HG02588 (cell line): ENCODE measurements at regions not wholly inside any gene's neighbourhood (a gene's known extent, or its start where the extent isn't known, plus 50 kb on each side); places are given as distances from the start of the nearest gene placed in this dataset.

Source experiments
- ATAC-seq: cut with Tn5 transposase; IDR thresholded peaks from one replicate; pipeline ENCODE4 v1.9.1; 2021; ENCODE audit warnings: mild to moderate bottlenecking, moderate library complexity; ENCODE audit not compliant: unreplicated experiment

DNA sequence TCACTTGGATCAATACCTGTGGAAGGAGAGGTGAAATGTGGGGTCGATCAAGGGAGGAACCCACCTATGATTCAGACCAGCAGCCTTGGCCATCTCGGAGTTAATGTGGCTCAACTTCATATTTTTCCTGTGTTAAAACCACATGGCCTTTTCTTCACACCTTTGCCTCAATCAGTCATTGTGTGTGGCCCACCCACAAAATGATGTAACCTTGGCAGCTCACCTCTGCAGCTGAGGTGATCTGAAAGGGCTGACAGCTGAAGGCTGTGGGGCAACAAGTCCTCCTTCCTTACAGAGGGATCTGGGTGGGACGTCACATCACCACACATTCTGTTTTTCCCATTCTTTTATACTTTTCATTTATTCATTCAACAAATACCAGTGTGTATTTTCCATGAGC, 357.1 kb upstream of the HSF2 start:
- ATAC-seq = no peak

GRCh38 chr6:122042960-122043735, 356.3 kb upstream of the HSF2 start:
- no peak for ATAC-seq

GRCh38 chr6:122048570-122048969, 350.9 kb upstream of the HSF2 start:
- no peak for ATAC-seq

DNA sequence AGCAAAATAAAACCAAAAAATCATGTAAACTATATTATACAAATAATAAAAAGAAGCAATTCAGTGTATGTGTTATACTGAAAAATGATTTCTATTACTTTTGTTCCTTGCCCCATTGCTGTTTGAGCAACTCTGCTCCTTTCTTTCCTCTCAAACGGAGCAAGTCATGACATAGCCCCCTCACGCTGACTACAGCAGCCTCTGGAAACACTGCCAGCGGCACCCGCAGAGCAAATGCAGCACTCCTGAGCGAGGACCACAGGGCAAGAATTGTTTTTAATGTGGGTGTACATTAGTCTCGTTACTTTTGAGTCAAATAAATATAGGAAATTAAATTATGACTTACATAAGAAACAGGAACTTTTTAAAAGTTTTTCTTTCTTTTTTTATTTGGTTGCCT, 350.1 kb upstream of the HSF2 start:
- ATAC-seq = no peak

DNA sequence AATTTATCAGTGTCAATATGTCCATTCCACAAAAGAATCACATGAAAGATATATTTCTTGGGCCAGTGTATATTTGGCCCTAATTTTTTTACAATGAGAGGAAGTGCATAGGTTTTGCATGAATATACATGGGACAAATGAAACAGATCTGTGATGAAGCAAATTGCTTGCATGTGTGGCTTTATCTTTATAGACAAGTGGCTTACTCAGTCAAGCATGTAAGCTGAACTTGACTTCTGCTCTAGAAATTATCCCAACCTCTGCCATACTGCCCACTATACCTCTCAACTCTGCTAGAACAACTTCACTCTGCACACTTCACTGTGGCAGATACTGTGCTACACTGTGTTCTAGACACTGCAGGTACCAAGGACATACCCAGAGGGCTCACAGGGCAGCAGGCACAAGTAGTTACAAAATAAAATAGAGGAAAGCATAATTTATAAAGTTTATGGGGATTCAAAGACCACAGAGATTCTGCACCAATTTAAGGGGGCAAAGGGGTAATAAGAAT, 349.2 kb upstream of the HSF2 start:
- ATAC-seq = no peak

DNA sequence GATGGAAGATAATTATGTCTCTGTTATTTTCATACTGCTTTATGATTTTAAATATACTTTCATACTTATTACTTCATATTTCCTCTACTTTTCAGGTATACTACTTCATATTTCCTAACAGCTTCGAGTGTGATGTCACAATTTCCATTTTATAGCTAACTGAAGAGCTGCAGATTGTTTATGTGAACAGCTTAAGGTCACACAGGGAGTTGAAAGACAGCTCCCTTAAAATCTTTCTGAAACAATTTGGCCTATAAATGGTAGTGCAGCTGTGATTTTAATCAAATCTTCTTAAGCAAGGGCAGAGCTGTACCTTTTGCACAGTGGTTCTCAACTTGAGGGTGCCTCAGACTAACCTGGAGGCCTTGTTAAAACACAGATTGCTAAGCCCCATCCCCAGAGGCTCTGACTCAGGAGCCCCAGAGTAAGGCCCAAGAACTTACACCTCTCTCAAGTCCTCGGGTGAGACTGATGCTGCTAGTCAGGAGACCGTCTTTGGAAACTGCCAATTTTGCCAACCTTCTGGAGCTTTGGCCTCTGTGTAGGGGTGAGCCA, 347.0 kb upstream of the HSF2 start:
- no peak for ATAC-seq

DNA sequence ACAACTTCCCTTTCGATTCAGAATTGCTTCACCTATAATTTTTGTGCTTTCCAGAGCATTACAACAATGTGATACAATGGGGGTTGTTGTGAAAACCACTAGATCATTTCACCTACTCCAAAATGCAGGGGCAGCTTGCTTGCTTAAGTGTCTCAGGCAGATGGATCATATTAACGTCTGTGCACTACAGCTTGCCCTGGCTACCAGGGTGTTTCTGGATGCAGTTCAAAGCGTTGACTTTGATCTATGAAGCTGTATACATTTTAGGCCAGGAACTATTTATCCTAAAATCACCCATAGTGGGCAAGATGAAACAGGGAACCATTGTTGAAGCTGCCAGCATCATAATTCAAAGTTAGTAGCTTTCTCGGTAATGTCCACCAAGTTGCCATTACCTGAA, 339.5 kb upstream of the HSF2 start:
- no peak for ATAC-seq

DNA sequence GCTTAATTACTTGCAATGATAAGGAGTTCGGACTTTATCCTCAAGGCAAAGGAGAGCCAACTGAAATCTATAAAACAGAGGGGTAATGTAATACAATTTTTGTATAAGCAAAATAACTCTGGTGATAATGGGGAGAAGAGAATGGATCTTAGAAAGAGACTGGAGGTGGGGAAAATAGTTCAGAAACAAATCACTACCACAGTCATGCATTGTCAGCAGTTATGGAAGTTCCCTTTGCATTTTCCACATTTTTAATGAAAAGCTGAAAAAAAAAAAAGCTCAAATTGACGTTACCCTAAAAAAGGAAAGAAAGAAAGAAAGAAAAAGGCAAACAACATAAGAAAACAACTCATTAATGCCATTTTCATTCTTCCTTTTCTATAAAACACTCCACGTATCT, 337.6 kb upstream of the HSF2 start:
- no peak for ATAC-seq

- no peak for ATAC-seq
Observed at GRCh38 chr6:122063076-122063475, 336.4 kb upstream of the HSF2 start.

- ATAC-seq = no peak
Observed at GRCh38 chr6:122063761-122064160, 335.7 kb upstream of the HSF2 start.

DNA sequence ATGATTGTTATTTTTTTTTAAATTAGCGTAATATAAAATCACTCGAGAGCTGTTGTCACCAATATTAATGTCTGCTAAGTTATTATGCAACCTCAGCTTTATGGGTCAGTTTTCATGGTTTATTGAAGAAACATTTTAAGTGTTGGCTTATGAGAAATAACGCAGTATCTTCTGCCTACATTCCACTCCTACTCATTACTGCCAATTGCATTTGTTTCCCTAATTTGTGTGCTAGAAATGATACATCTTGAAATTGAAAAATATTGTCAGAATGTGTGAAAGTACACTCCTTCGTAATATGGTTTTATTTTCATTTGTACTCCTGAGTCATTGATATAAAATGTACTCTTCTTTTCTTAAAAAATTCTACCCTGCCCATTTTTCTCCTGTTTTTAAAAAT, 333.3 kb upstream of the HSF2 start:
- ATAC-seq = no peak

- no peak for ATAC-seq
Observed at GRCh38 chr6:122068291-122068769, 331.1 kb upstream of the HSF2 start.

GRCh38 chr6:122069932-122070331, 329.5 kb upstream of the HSF2 start:
- no peak for ATAC-seq

DNA sequence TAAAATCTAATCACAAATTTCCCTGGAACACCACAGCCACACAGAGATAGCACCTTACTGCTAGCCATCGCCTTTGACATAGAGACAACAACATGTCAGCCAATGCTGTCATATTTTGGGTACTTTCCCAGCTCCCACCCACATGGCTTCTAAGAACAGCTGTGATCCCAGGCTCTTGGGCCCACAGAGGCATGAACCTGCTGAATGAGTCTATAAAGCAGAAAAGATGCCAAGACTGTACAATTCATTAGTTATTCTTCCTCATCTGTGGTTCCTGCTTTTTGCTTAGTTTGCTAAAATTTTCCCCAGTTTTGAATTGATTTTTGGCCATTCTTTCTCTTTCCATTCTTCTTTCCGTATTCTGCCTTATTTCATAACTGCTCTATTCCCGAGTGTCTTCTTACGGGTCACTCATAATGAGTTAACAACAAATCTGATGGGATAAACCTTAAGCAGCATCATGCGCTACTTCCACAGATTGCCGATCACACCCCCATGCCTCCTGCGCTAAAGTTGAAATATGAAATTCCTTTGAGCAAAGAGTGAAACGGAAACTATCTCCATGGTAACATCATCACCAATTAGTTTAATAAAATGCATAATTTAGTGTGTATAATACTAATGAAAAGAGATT, 327.3 kb upstream of the HSF2 start:
- ATAC-seq = no peak

DNA sequence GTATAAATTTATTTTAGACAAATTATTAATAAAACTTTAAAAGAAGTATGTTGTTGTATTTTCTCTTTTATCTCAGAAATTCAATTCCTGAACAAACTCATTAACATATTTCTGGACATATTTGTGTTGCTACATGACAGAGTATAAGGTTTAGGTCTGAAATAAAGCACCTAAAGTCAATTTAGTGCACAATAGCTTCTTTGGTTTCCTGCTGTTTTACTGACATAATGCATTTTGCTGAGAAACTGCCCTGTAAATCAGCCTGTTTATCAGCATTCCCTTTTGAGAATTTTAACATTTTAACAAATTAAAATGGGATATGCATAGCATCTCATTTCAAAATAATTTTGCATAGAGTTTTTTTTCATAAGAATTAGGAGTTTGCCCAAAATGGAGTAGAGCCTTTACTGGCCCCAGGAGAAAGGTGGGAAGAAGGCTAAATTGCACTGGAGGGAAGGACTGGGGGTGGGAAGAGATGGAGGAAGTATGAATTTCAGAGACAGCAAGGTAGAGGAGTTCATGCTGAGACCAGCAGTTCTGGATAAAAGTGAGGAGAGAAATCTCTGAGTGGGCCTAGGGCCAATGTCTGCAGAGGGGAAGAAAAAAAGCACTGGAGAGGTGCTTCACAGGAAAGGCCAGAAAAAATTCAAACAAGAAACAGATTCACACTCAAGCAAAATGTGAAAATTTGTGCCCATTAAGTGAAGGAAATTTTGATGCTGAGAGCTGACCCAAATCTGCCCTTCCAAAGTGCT, 324.2 kb upstream of the HSF2 start:
- no peak for ATAC-seq

DNA sequence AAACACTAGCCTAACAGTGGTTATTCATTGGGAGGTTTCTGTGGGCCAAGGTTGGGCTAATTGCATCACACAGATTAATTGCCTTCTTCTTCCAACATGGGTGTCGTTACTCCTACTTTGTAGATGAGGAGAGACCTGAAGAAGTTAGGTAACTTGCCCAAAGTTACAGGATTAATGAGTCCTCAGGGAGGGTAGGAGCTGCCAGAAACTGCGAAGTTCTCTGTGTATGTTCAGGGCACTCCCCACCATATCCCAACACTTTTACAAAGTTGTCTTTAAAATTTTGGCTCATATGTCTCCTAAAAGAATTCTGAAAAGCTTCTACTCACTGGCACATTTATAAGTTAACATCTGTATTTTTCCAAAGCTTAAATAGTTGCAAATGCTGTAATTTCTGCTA, 323.5 kb upstream of the HSF2 start:
- ATAC-seq = no peak

DNA sequence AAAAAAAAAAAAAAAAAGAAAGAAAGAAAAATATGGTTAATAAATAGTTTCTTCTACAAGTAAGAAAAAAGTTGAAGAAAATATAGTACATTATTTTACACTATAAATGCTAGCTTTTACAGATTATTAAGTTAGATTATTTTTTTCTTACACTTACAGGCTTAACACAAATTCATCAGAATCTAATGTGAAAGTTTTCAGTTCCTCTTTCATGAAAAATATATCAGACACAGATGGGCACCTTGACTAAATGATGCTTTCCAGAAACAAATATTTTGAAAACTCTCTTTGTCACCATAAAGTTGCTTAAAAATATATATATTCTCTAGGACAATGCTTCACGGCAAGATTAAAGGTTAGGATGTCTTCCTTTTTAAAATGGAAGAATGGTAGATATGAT, 321.8 kb upstream of the HSF2 start:
- ATAC-seq = no peak

DNA sequence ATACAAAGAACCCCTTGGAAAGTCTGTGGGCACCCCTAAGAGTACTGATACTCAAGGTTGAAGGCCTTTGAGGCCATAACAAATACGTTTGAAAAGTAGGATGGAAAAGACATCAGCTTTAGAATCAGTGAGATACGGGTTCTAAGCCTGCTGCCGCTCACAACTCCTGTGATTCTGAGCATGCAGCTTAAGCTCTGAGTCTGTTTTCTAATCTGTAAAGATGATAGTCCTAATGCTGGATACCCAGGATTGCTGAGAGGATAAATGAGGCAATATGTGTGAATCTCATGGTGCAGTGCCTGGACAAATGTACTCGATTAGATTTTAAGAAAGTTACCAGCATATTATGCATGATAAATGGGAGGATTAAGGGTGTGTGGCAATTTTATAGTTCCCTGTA, 321.0 kb upstream of the HSF2 start:
- no peak for ATAC-seq

- ATAC-seq = no peak
Observed at GRCh38 chr6:122079916-122080315, 319.5 kb upstream of the HSF2 start.

- ATAC-seq = no peak
Observed at GRCh38 chr6:122081921-122082320, 317.5 kb upstream of the HSF2 start.

GRCh38 chr6:122082370-122082769, 317.1 kb upstream of the HSF2 start:
- ATAC-seq = no peak
